Fibroblast of pulmonary artery (primary cell): ENCODE measurements at regions not wholly inside any gene's neighbourhood (a gene's known extent, or its start where the extent isn't known, plus 50 kb on each side); places are given as distances from the start of the nearest gene placed in this dataset.

Experiments
- DNase-seq: peaks from one replicate; pipeline ENCODE4 v3.0.0-alpha.2; 2010; ENCODE audit warnings: low read depth
- H3K4me3 ChIP-seq: replicated peaks from 2 replicates; pipeline ENCODE4 v1.5.1; 2011; ENCODE audit warnings: low read depth, mild to moderate bottlenecking, control low read depth, low read length, moderate library complexity
- CTCF ChIP-seq: IDR thresholded peaks from 2 replicates; pipeline ENCODE4 v1.5.1; 2011; ENCODE audit warnings: mild to moderate bottlenecking, control low read depth, low read length, inconsistent platforms; ENCODE audit errors: missing control alignments

- no peak for TF ChIP-seq CTCF
- H3K4me3 ChIP-seq: no peak overlapping the region
- DNase-seq: no peak
Observed at GRCh38 chr15:38904298-38904697, 339.7 kb upstream of the RASGRP1 start.

- H3K4me3 ChIP-seq: no peak overlapping the region
- no peak for TF ChIP-seq CTCF
- DNase-seq: no peak
Observed at GRCh38 chr15:38905632-38906031, 341.0 kb upstream of the RASGRP1 start.

GRCh38 chr15:38920966-38921365 lies 356.4 kb upstream of the RASGRP1 start:
- DNase-seq: no peak
- TF ChIP-seq CTCF: no peak
- H3K4me3 ChIP-seq: no peak overlapping the region

GRCh38 chr15:38921471-38921870 lies 356.9 kb upstream of the RASGRP1 start:
- no peak overlapping the region for H3K4me3 ChIP-seq
- TF ChIP-seq CTCF: no peak
- DNase-seq: peak; percentile 19

- no peak for TF ChIP-seq CTCF
- DNase-seq: no peak
- H3K4me3 ChIP-seq: no peak overlapping the region
Observed at GRCh38 chr15:38928431-38928830, 363.8 kb upstream of the RASGRP1 start.

GRCh38 chr15:38930851-38931572 lies 366.4 kb upstream of the RASGRP1 start:
- DNase-seq: peak; percentile 51
- TF ChIP-seq CTCF: no peak

GRCh38 chr15:38941399-38941953 lies 376.9 kb upstream of the RASGRP1 start:
- DNase-seq: no peak
- H3K4me3 ChIP-seq: no peak overlapping the region
- TF ChIP-seq CTCF: no peak

More at GRCh38 chr15:38930851-38931572, 366.4 kb upstream of the RASGRP1 start:
- no peak overlapping the region for H3K4me3 ChIP-seq
